ENCODE measurements at regions not wholly inside any gene's neighbourhood (a gene's known extent, or its start where the extent isn't known, plus 50 kb on each side); places are given as distances from the start of the nearest gene placed in this dataset.
A peak's percentile ranks its signal among the peaks of the same experiment; 100 is the strongest.

DNA sequence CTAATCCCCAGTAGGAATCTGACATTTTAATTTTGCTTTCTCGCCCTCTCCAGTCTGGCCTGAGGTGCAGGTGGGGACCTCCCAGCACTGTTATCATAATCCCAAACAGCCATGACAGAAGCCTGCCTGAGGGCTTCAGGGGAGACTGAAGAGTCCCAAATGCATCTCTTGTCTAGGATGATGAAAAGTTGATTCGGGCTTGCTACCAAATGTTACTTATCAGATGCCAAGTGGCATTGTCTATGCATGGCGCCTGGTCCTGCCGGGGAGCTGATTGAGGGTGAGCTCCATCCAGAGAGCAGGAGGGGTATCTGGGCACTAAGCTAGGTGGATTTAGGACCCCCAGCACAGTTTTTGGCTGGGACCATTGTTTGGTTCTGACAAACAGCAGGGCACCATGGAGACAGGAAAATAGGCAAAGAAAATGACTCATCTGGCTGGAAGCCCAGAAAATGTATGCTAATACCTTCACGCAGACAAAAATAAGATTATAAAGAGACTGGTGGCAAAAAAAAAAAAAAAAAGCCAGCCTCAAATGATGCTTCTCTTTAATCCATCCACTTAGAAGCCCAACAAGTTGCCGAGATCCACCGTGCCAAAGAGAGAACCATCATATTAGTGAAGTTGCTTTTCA lies 513.7 kb upstream of the SULF2 start:
- Mint-ChIP-seq H3K4me3 (ENCODE audit: low read depth, unreplicated experiment) (no peak overlapping the region), H3K4me1 (ENCODE audit: low read depth, unreplicated experiment) (peaks cover 68% of the 10 kb centered on the region), H3K36me3 (ENCODE audit: insufficient read depth, unreplicated experiment) (peaks cover 16% of the 10 kb centered on the region), H3K27me3 (ENCODE audit: unreplicated experiment) (peaks cover 17% of the 10 kb centered on the region), H3K9me3 (ENCODE audit: low read depth, unreplicated experiment) (no peaks in the 10 kb centered on the region), H3K27ac (ENCODE audit: unreplicated experiment) (peak overlapping the region; percentile 82)
- TF ChIP-seq, protein P1, sequence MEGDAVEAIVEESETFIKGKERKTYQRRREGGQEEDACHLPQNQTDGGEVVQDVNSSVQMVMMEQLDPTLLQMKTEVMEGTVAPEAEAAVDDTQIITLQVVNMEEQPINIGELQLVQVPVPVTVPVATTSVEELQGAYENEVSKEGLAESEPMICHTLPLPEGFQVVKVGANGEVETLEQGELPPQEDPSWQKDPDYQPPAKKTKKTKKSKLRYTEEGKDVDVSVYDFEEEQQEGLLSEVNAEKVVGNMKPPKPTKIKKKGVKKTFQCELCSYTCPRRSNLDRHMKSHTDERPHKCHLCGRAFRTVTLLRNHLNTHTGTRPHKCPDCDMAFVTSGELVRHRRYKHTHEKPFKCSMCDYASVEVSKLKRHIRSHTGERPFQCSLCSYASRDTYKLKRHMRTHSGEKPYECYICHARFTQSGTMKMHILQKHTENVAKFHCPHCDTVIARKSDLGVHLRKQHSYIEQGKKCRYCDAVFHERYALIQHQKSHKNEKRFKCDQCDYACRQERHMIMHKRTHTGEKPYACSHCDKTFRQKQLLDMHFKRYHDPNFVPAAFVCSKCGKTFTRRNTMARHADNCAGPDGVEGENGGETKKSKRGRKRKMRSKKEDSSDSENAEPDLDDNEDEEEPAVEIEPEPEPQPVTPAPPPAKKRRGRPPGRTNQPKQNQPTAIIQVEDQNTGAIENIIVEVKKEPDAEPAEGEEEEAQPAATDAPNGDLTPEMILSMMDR (IDR thresholded peaks at IDR 0.05; ENCODE audit: unreplicated experiment): no peak
- CTCF ChIA-PET: interaction anchor here (0.7 to 1.6 kb wide), 6 partner anchors 22 to 627 kb away, joined by 3 to 8 read pairs (median 6); no protein-coding TSS in a partner anchor
- no TSS peak for BruUV-seq (replicated peaks)
- intact Hi-C loops (cut with micrococcal nuclease; ENCODE audit: unreplicated experiment): loop anchor here (2.0 to 5.0 kb wide), 3 partner anchors 80 to 637 kb away; no protein-coding TSS in a partner anchor
- DNase-seq: peak; percentile 89

DNA sequence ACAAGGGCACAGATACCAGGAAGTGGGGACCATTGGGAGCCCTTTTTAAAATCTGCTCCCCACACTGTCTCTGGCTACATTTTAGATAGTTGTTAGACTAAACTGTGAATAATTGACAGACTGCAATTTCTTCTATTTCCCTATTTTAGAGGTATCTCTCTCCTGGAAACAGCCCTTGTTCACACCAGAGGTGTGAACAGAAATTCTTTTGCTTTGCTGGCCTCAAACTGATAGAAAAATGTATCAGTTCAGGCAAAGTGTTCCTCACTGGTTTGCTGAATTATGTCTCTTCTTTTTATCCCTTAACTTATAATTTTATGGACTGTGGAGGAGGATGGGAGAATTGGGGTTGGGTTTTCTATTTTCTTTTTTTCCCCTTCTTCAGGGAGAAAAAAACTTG lies 513.2 kb upstream of the SULF2 start:
- H3K27me3 Mint-ChIP-seq (ENCODE audit: unreplicated experiment): peaks cover 12% of the 10 kb centered on the region
- H3K36me3 Mint-ChIP-seq (ENCODE audit: insufficient read depth, unreplicated experiment): peaks cover 16% of the 10 kb centered on the region
- TF ChIP-seq, protein P1 (IDR thresholded peaks at IDR 0.05; ENCODE audit: unreplicated experiment): no peak
- CTCF ChIA-PET: interaction anchor here (0.7 to 1.6 kb wide), 3 partner anchors 53 to 626 kb away, joined by 3 to 8 read pairs (median 8); no protein-coding TSS in a partner anchor
- H3K4me1 Mint-ChIP-seq (ENCODE audit: low read depth, unreplicated experiment): peaks cover 73% of the 10 kb centered on the region
- no peak for DNase-seq
- intact Hi-C loops (cut with micrococcal nuclease; ENCODE audit: unreplicated experiment): loop anchor here (2.0 to 5.0 kb wide), 3 partner anchors 80 to 636 kb away; no protein-coding TSS in a partner anchor
- no TSS peak for BruUV-seq (replicated peaks)
- H3K27ac Mint-ChIP-seq (ENCODE audit: unreplicated experiment): peak overlapping the region; percentile 82
- no peak overlapping the region for H3K4me3 Mint-ChIP-seq (ENCODE audit: low read depth, unreplicated experiment)
- H3K9me3 Mint-ChIP-seq (ENCODE audit: low read depth, unreplicated experiment): no peaks in the 10 kb centered on the region

DNA sequence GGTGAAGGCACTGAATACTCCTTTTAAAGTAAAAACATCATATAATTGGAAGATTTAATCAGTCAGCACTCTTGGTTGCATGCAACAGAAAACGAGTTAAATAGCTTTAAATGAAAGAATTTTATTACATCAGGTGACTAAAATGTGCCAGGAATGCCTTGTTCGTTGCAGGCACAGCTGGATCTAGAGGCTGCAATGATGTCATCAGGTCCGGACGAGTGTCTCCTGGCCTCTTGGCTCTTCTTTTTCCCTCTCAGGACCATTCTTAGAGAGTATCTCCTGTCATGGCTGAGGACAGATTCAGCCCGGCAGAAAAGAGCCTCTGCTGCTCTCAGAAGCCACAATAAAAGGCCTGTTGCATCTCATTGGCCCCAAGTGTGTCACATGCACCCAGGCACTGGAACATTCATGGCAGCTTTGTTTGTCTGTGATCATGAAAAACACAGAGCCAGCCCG lies 510.7 kb upstream of the SULF2 start:
- CTCF ChIA-PET: interaction anchor here (0.5 to 2.4 kb wide), 27 partner anchors 9 to 657 kb away, joined by 3 to 64 read pairs (median 5); no protein-coding TSS in a partner anchor

DNA sequence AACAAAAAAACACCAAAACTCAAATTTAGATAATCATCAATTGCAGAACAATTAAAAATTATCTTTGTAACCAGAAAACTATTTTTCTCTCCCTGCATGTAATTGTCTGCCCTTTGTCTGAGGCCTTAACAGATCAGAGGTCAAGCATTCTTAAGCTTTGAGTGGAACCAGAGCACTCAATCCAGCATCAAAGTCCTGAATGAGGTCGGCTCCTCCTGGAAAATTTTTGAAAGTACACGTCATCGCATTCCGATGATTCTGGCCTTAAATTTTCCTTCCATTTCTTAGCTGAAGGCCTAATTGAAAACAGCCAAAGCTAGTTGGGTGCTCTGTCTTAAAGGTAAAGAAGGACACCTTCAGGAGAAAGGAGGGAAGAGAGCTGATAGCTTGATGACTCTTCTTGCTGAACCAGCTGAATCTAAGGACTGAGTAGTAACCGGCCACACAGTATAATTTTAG lies 510.2 kb upstream of the SULF2 start:
- Mint-ChIP-seq H3K4me3 (ENCODE audit: low read depth, unreplicated experiment) (no peak overlapping the region), H3K4me1 (ENCODE audit: low read depth, unreplicated experiment) (peaks cover 75% of the 10 kb centered on the region), H3K27me3 (ENCODE audit: unreplicated experiment) (peaks cover 4% of the 10 kb centered on the region), H3K9me3 (ENCODE audit: low read depth, unreplicated experiment) (no peaks in the 10 kb centered on the region), H3K27ac (ENCODE audit: unreplicated experiment) (peak overlapping the region; percentile 75), H3K36me3 (ENCODE audit: insufficient read depth, unreplicated experiment) (peaks cover 16% of the 10 kb centered on the region)
- CTCF ChIA-PET: interaction anchor here (0.5 to 2.4 kb wide), 28 partner anchors 9 to 657 kb away, joined by 3 to 64 read pairs (median 5); no protein-coding TSS in a partner anchor
- DNase-seq: peak; percentile 79
- BruUV-seq (replicated peaks): no TSS peak
- TF ChIP-seq, protein P1 (IDR thresholded peaks at IDR 0.05; ENCODE audit: unreplicated experiment): peak; percentile 54
- intact Hi-C loops (cut with micrococcal nuclease; ENCODE audit: unreplicated experiment): loop anchor here (1.0 to 5.0 kb wide), 5 partner anchors 325 to 633 kb away; no protein-coding TSS in a partner anchor

More for the DNA sequence above, 510.7 kb upstream of the SULF2 start:
- H3K9me3 Mint-ChIP-seq (ENCODE audit: low read depth, unreplicated experiment): no peaks in the 10 kb centered on the region
- H3K27me3 Mint-ChIP-seq (ENCODE audit: unreplicated experiment): no peaks in the 10 kb centered on the region
- TF ChIP-seq, protein P1 (IDR thresholded peaks at IDR 0.05; ENCODE audit: unreplicated experiment): no peak
- intact Hi-C loops (cut with micrococcal nuclease; ENCODE audit: unreplicated experiment): loop anchor here (1.0 to 5.0 kb wide), 5 partner anchors 325 to 634 kb away; no protein-coding TSS in a partner anchor
- peak overlapping the region; percentile 75 for H3K27ac Mint-ChIP-seq (ENCODE audit: unreplicated experiment)
- H3K4me3 Mint-ChIP-seq (ENCODE audit: low read depth, unreplicated experiment): no peak overlapping the region
- H3K36me3 Mint-ChIP-seq (ENCODE audit: insufficient read depth, unreplicated experiment): peaks cover 16% of the 10 kb centered on the region
- peaks cover 80% of the 10 kb centered on the region for H3K4me1 Mint-ChIP-seq (ENCODE audit: low read depth, unreplicated experiment)
- no TSS peak for BruUV-seq (replicated peaks)
- DNase-seq: no peak
